Suprapubic skin (tissue), 4 donors: ENCODE measurements at regions not wholly inside any gene's neighbourhood (a gene's known extent, or its start where the extent isn't known, plus 50 kb on each side); places are given as distances from the start of the nearest gene placed in this dataset.

ENCODE experiments used
- DNase-seq, 2 donors: peaks; one replicate each; pipeline ENCODE4 v3.0.0-alpha.2; 2019; ENCODE audit warnings: low spot score in 2 of 2
- H3K27ac ChIP-seq: fragments of 200-600 bp; sonication (generic); one replicate; pipeline ENCODE4 v1.5.1; 2019
- H3K27me3 ChIP-seq: fragments of 200-600 bp; sonication (generic); one replicate; pipeline ENCODE4 v1.5.1; 2019
- H3K36me3 ChIP-seq: fragments of 200-600 bp; sonication (generic); one replicate; pipeline ENCODE4 v1.5.1; 2019
- H3K4me1 ChIP-seq: fragments of 200-600 bp; sonication (generic); one replicate; pipeline ENCODE4 v1.5.1; 2019
- H3K4me3 ChIP-seq: fragments of 200-600 bp; sonication (generic); one replicate; pipeline ENCODE4 v1.5.1; 2019; ENCODE audit warnings: mild to moderate bottlenecking
- H3K9me3 ChIP-seq: fragments of 200-600 bp; sonication (generic); one replicate; pipeline ENCODE4 v1.5.1; 2019
- EP300 ChIP-seq: sonication (generic); formaldehyde crosslinking; IDR thresholded peaks from one replicate; pipeline ENCODE4 v1.6.1; 2017; ENCODE audit warnings: antibody characterized with exemption
- POLR2A ChIP-seq, 2 donors: fragments of 450-650 bp; IDR thresholded peaks; one replicate each; pipeline ENCODE4 v1.6.1; 2017; ENCODE audit warnings: antibody characterized with exemption in 2 of 2, mild to moderate bottlenecking in 2 of 2, moderate library complexity in 2 of 2
- POLR2AphosphoS5 ChIP-seq, 3 donors: sonication (generic); formaldehyde crosslinking; IDR thresholded peaks; one replicate each; pipeline ENCODE4 v1.6.1; 2017; ENCODE audit warnings: antibody characterized with exemption in 3 of 3
- WGBS: methylation state at CpG from one replicate; pipeline ENCODE4 v1.1.5; 2018; 5-methylcytosine and 5-hydroxymethylcytosine counted together
- TF ChIP-seq, protein P1 (sequence below), 2 donors: fragments of 200-600 bp in 1 of 2; fragments of 450-650 bp in 1 of 2; sonication (generic) in 1 of 2; IDR thresholded peaks; one replicate each; pipeline ENCODE4 v1.5.1; 2016 to 2019; ENCODE audit warnings: antibody characterized with exemption in 2 of 2, mild to moderate bottlenecking in 1 of 2, moderate library complexity in 1 of 2

- Histone ChIP-seq H3K4me3 (no peak overlapping the region), H3K36me3 (no peaks in the 10 kb centered on the region), H3K27ac (no peak overlapping the region), H3K4me1 (peaks cover 15% of the 10 kb centered on the region), H3K27me3 (peaks cover 56% of the 10 kb centered on the region), H3K9me3 (no peaks in the 10 kb centered on the region)
- TF ChIP-seq EP300, result no peak
- TF ChIP-seq, protein P1, sequence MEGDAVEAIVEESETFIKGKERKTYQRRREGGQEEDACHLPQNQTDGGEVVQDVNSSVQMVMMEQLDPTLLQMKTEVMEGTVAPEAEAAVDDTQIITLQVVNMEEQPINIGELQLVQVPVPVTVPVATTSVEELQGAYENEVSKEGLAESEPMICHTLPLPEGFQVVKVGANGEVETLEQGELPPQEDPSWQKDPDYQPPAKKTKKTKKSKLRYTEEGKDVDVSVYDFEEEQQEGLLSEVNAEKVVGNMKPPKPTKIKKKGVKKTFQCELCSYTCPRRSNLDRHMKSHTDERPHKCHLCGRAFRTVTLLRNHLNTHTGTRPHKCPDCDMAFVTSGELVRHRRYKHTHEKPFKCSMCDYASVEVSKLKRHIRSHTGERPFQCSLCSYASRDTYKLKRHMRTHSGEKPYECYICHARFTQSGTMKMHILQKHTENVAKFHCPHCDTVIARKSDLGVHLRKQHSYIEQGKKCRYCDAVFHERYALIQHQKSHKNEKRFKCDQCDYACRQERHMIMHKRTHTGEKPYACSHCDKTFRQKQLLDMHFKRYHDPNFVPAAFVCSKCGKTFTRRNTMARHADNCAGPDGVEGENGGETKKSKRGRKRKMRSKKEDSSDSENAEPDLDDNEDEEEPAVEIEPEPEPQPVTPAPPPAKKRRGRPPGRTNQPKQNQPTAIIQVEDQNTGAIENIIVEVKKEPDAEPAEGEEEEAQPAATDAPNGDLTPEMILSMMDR (IDR thresholded peaks at IDR 0.05), result no peak
- 89% methylated on average over 22 of the region's 24 CpGs for WGBS
- no peak for DNase-seq
Observed at GRCh38 chr22:48578138-48579042, 1249.3 kb downstream of the BRD1 start.

GRCh38 chr22:48577691-48578090 is 1250.0 kb downstream of the BRD1 start:
- Histone ChIP-seq H3K27me3 (peaks cover 63% of the 10 kb centered on the region), H3K4me1 (peaks cover 15% of the 10 kb centered on the region), H3K36me3 (no peaks in the 10 kb centered on the region), H3K4me3 (peak overlapping the region; percentile 53), H3K9me3 (no peaks in the 10 kb centered on the region), H3K27ac (no peak overlapping the region)
- DNase-seq, result no peak
- 100% methylated on average over 4 of the region's 8 CpGs for WGBS
- TF ChIP-seq EP300, result no peak
- TF ChIP-seq POLR2AphosphoS5 (IDR thresholded peaks at IDR 0.05), result no peak
- TF ChIP-seq POLR2A (IDR thresholded peaks at IDR 0.05), result no peak
- TF ChIP-seq, protein P1 (IDR thresholded peaks at IDR 0.05), result no peak

DNA sequence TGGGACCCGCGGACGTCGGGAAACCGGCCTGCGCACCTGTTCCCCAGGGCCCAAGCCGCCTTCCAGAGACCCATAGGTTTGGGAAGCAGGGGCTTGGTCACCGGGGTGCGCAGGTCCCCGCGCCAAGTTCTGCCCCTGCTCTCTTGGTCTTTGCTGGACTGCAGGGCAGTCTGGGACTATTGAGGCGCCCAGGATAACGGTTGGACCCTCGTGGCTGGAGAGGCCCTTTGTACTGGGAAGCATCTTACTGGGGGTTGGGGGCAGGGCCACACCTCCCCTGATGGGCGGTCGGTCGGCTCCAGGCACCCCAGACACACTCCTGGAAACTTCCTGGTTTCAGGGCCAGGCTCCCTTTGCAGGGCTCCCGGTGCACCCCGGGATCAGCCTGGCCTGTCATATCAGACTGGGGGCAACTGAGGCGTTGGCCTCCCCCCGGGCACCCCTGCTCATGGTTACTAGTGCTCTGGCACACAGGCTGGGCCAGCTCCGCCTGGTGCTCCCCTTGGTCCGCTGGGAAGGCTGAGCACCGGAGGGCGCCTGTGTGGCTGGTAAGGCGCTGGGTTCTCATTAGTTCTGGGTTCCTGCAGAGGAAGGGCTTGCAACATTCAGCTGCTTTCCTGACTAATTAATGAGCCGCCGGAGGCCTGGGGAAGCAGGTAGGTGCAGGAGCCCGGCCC is 1250.5 kb downstream of the BRD1 start:
- Histone ChIP-seq H3K9me3 (no peaks in the 10 kb centered on the region), H3K4me1 (peaks cover 15% of the 10 kb centered on the region), H3K27ac (no peak overlapping the region), H3K4me3 (peak overlapping the region; percentile 53), H3K36me3 (no peaks in the 10 kb centered on the region), H3K27me3 (peaks cover 63% of the 10 kb centered on the region)
- DNase-seq, result no peak
- TF ChIP-seq EP300 (no peak), POLR2A (IDR thresholded peaks at IDR 0.05) (no peak), POLR2AphosphoS5 (IDR thresholded peaks at IDR 0.05) (no peak)
- TF ChIP-seq, protein P1 (IDR thresholded peaks at IDR 0.05), result no peak
- 45% methylated on average over 12 of the region's 29 CpGs for WGBS

DNA sequence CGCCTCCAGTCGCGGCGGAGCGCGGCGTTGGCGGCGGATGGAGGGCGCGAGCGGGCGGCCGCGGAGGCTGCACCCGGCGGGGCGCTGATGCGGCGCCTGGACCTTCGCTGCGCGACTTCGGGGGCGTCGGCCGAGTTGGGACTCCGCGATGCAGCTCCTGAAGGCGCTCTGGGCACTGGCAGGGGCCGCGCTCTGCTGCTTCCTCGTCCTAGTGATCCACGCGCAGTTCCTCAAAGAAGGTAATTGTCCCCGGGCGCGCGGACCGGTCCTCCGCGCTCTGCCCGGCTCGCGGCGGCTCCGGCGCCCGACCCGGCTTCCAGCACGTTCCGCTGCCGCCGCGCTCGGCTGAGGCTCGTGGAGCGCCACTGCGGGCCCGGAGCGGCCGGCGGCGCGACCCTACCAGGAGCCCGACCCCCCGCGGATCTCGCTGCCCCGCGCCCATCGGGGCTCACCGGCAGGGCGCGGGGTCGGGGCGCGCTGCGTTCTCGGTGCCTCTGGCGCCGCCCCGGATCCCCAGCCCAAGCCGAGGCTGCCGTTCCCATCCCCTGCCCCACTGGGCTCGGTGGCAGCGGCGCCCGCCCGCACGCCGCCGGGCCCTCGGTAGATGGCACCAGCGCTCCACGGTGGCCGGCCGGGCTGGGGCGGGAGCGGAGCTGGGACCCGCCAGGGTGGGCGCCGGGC is 1251.2 kb downstream of the BRD1 start:
- Histone ChIP-seq H3K27ac (no peak overlapping the region), H3K27me3 (peaks cover 63% of the 10 kb centered on the region), H3K4me1 (peaks cover 15% of the 10 kb centered on the region), H3K36me3 (no peaks in the 10 kb centered on the region), H3K9me3 (no peaks in the 10 kb centered on the region), H3K4me3 (peak overlapping the region; percentile 53)
- no CpG with 5 or more reads among the region's 103 CpGs for WGBS
- TF ChIP-seq, protein P1 (IDR thresholded peaks at IDR 0.05), result peak in 1 of 2 donors; percentile 41
- TF ChIP-seq POLR2AphosphoS5 (IDR thresholded peaks at IDR 0.05), result no peak
- no peak for DNase-seq
